Heart left ventricle (tissue), 13 donors: ENCODE measurements at regions not wholly inside any gene's neighbourhood (a gene's known extent, or its start where the extent isn't known, plus 50 kb on each side); places are given as distances from the start of the nearest gene placed in this dataset.

Experiments used
- POLR2A ChIP-seq, 2 donors: fragments of 450-650 bp; IDR thresholded peaks; one replicate each; pipeline ENCODE4 v1.6.1; 2017; ENCODE audit warnings: antibody characterized with exemption in 2 of 2, mild to moderate bottlenecking in 2 of 2, moderate library complexity in 2 of 2
- TF ChIP-seq, protein P1 (sequence below), 12 donors: fragments of 200-600 bp; sonication (generic) in 4 of 12; IDR thresholded peaks; one replicate each; pipeline versions ENCODE4 v1.5.0 to v1.8.0; 2018 to 2022; ENCODE audit warnings: antibody characterized with exemption in 12 of 12, mild to moderate bottlenecking in 5 of 12
- donor health status: ischemic (EF 13 %, LVEDD 7.1; RV severe dilation, severe dysfunction).
- donor health status: DM: no; HTN: yes; CAD: no.
- donor health status: DM: no; HTN: no; CAD: no.
- donor health status: ischemic (EF 25% LVEDD 6.9; RV normal size, moderate dysfunction).
- donor health status: ischemic (EF 25% LVEDD 5.7; RV mildly dilated, moderate dysfunction).
- donor health status: ischemic (EF 35%, LVEDD 5.7; RV mildly dilated, moderate dysfunction).
- donor health status: nonischemic (EF 11% LVEDD 7.7; RV severe dilation, severe dysfunction).
- donor health status: DM: yes; HTN: yes; CAD: no.
- donor health status: PGD.
- donor health status: ischemic (EF 29% LVEDD 5.4; RV normal size, mild dysfunction).
- donor health status: nonischemic (EF 23%, LVEDD 6.1; RV moderate dilation, normal function).

DNA sequence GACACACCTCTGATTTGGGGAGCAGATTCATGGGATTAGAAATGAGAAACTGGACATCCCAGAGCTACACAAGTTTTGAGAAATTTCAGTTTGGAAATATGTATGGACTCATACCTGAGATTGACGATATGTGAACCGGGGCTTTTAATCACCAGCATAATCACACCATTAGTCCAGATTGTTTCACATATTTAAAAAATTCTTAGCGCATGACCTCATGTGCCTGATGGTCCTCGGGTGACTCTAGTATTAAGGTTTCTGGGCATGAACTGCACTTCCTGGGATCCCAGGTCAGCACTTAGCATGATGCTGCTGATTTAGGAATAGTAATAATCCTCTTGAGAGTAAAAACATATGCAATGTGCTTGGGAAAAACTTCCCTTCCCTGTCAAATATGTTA lies 91.9 kb upstream of the BCOR start:
- TF ChIP-seq, protein P1, sequence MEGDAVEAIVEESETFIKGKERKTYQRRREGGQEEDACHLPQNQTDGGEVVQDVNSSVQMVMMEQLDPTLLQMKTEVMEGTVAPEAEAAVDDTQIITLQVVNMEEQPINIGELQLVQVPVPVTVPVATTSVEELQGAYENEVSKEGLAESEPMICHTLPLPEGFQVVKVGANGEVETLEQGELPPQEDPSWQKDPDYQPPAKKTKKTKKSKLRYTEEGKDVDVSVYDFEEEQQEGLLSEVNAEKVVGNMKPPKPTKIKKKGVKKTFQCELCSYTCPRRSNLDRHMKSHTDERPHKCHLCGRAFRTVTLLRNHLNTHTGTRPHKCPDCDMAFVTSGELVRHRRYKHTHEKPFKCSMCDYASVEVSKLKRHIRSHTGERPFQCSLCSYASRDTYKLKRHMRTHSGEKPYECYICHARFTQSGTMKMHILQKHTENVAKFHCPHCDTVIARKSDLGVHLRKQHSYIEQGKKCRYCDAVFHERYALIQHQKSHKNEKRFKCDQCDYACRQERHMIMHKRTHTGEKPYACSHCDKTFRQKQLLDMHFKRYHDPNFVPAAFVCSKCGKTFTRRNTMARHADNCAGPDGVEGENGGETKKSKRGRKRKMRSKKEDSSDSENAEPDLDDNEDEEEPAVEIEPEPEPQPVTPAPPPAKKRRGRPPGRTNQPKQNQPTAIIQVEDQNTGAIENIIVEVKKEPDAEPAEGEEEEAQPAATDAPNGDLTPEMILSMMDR (IDR thresholded peaks at IDR 0.05) = no peak
- TF ChIP-seq POLR2A (IDR thresholded peaks at IDR 0.05) = no peak
